ENCODE measurements at regions not wholly inside any gene's neighbourhood (a gene's known extent, or its start where the extent isn't known, plus 50 kb on each side); places are given as distances from the start of the nearest gene placed in this dataset.
"Not testable (repeated sequence)": the region's sequence is repeated elsewhere in the genome, so short reads cannot be mapped to it uniquely, and the experiment has no call there.

GRCh38 chr11:121362955-121363354, 70.4 kb downstream of the SC5D start:
- TF ChIP-seq, protein P1, sequence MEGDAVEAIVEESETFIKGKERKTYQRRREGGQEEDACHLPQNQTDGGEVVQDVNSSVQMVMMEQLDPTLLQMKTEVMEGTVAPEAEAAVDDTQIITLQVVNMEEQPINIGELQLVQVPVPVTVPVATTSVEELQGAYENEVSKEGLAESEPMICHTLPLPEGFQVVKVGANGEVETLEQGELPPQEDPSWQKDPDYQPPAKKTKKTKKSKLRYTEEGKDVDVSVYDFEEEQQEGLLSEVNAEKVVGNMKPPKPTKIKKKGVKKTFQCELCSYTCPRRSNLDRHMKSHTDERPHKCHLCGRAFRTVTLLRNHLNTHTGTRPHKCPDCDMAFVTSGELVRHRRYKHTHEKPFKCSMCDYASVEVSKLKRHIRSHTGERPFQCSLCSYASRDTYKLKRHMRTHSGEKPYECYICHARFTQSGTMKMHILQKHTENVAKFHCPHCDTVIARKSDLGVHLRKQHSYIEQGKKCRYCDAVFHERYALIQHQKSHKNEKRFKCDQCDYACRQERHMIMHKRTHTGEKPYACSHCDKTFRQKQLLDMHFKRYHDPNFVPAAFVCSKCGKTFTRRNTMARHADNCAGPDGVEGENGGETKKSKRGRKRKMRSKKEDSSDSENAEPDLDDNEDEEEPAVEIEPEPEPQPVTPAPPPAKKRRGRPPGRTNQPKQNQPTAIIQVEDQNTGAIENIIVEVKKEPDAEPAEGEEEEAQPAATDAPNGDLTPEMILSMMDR (IDR thresholded peaks at IDR 0.05 in 4 of 5, conservative IDR thresholded peaks at IDR 0.05 in 1 of 5), result not testable (repeated sequence)
- not testable (repeated sequence) for TF ChIP-seq POLR2A (IDR thresholded peaks at IDR 0.05)
